OCI-LY7 (cell line): ENCODE measurements at regions not wholly inside any gene's neighbourhood (a gene's known extent, or its start where the extent isn't known, plus 50 kb on each side); places are given as distances from the start of the nearest gene placed in this dataset.
"Not testable (repeated sequence)": the region's sequence is repeated elsewhere in the genome, so short reads cannot be mapped to it uniquely, and the experiment has no call there.

Source experiments
- BruUV-seq: library from RNA; stranded (reverse); fragments of 400-500 nt; replicated peaks from 2 replicates; lab custom pipeline; 2021; lab: Mats Ljungman, UMichigan
- CTCF ChIA-PET: fragments of 300-600 bp; sonication (Branson Sonifier 250); formaldehyde crosslinking; loops from one replicate; lab custom pipeline; 2022; ENCODE audit warnings: antibody characterized with exemption; ENCODE audit not compliant: unreplicated experiment; lab: Charles Lee
- POLR2A ChIA-PET: fragments of 300-600 bp; sonication (Branson Sonifier 250); formaldehyde crosslinking; loops from one replicate; lab custom pipeline; 2022; ENCODE audit warnings: antibody characterized with exemption; lab: Charles Lee
- DNase-seq: peaks from one replicate; pipeline ENCODE4 v3.0.0-alpha.2; 2015; ENCODE audit warnings: low spot score
- H2AFZ ChIP-seq: fragments of 200-600 bp; sonication (generic), shearing (Covaris generic); 2 replicates; pipeline ENCODE4 v1.6.1; 2014; ENCODE audit warnings: mild to moderate bottlenecking, antibody characterized with exemption, low read length, moderate library complexity
- H3K27ac ChIP-seq: fragments of 200-600 bp; sonication (generic); 2 replicates; pipeline ENCODE4 v1.5.1; 2014; ENCODE audit warnings: mixed run types, low read depth, mild to moderate bottlenecking, moderate library complexity, low read length, inconsistent platforms; ENCODE audit not compliant: poor library complexity, severe bottlenecking
- H3K36me3 ChIP-seq: fragments of 200-600 bp; sonication (generic); 2 replicates; pipeline ENCODE4 v1.6.1; 2014; ENCODE audit warnings: mild to moderate bottlenecking, antibody characterized with exemption, low read length, moderate library complexity, mixed read lengths; ENCODE audit not compliant: insufficient read depth
- H3K4me1 ChIP-seq: fragments of 200-600 bp; sonication (generic); 2 replicates; pipeline ENCODE4 v1.5.1; 2014; ENCODE audit warnings: mild to moderate bottlenecking, low read length; ENCODE audit not compliant: insufficient read depth, poor library complexity, severe bottlenecking
- H3K4me2 ChIP-seq: fragments of 200-600 bp; sonication (generic); 2 replicates; pipeline ENCODE4 v1.6.1; 2014; ENCODE audit warnings: mild to moderate bottlenecking, low read length
- H3K4me3 ChIP-seq: fragments of 200-600 bp; sonication (generic); 2 replicates; pipeline ENCODE4 v1.5.1; 2014; ENCODE audit warnings: mild to moderate bottlenecking, low read depth, low read length; ENCODE audit not compliant: poor library complexity, severe bottlenecking
- H3K79me2 ChIP-seq: fragments of 200-600 bp; sonication (generic); 2 replicates; pipeline ENCODE4 v1.6.1; 2016; ENCODE audit warnings: low read depth, mild to moderate bottlenecking, low read length, moderate library complexity, mixed read lengths; ENCODE audit not compliant: insufficient read depth
- H3K9me2 ChIP-seq: fragments of 200-600 bp; sonication (generic); 2 replicates; pipeline ENCODE4 v1.6.1; 2016; ENCODE audit warnings: mild to moderate bottlenecking, low read length, mixed read lengths; ENCODE audit not compliant: insufficient read depth
- H3K9me3 ChIP-seq: fragments of 200-600 bp; sonication (generic); 2 replicates; pipeline ENCODE4 v1.6.1; 2014; ENCODE audit warnings: mild to moderate bottlenecking, mixed run types, low read length, mixed read lengths
- H4K20me1 ChIP-seq: fragments of 200-600 bp; sonication (generic); 2 replicates; pipeline ENCODE4 v1.6.1; 2014; ENCODE audit warnings: mild to moderate bottlenecking, antibody characterized with exemption, low read length, moderate library complexity, mixed read lengths; ENCODE audit not compliant: insufficient read depth
- CTCF ChIP-seq: fragments of 200-600 bp; sonication (generic); conservative IDR thresholded peaks from 2 replicates; pipeline ENCODE4 v1.5.1; 2014; ENCODE audit warnings: mild to moderate bottlenecking, antibody characterized with exemption, low read length, moderate library complexity, mixed read lengths
- EZH2phosphoT487 ChIP-seq: fragments of 200-600 bp; sonication (generic); IDR thresholded peaks from 2 replicates; pipeline ENCODE4 v1.6.1; 2018; ENCODE audit warnings: low read depth, borderline replicate concordance, mild to moderate bottlenecking, mixed run types, antibody characterized with exemption, low read length, moderate library complexity, mixed read lengths
- intact Hi-C: fragments of 100-400 bp; cut with micrococcal nuclease; formaldehyde crosslinking; loops from one replicate; pipeline ENCODE4 v1.10.0; 2022; ENCODE audit not compliant: unreplicated experiment

DNA sequence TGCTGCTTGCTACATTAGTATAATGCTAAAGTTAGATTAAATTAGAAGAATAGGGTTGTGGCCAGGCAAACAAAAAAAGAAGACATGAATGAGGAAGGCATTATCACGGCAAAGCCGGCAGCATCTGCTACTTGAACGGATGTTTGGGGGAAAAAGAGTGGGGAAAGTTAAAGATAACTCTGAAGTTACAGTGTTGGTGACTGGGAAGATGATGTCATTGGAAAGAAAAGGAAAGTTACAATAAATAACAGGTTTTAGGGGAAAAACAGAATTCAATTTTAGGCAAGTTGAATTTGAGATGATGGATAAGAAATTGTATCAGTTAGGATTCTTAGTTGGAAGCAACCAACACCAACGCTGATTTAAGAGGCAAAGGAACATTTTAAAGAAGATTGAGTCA is 74.2 kb upstream of the NRN1 start:
- Histone ChIP-seq H2AFZ (no peak overlapping the region), H3K9me2 (no peaks in the 10 kb centered on the region), H3K4me2 (no peak overlapping the region), H3K4me3 (no peak overlapping the region), H3K9me3 (no peaks in the 10 kb centered on the region), H3K27ac (no peak overlapping the region), H3K79me2 (no peaks in the 10 kb centered on the region), H3K36me3 (no peaks in the 10 kb centered on the region), H3K4me1 (no peaks in the 10 kb centered on the region), H4K20me1 (no peaks in the 10 kb centered on the region)
- TF ChIP-seq CTCF (no peak), EZH2phosphoT487 (no peak)
- no peak for DNase-seq
- intact Hi-C loops, result no loop called here
- CTCF ChIA-PET, result interaction anchor here (1.2 kb wide), 1 partner anchor 466 kb away, joined by 3 read pairs; no protein-coding TSS in a partner anchor
- POLR2A ChIA-PET, result interaction anchor here (0.7 kb wide), 1 partner anchor 495 kb away, joined by 3 read pairs; no protein-coding TSS in a partner anchor
- no TSS peak for BruUV-seq

DNA sequence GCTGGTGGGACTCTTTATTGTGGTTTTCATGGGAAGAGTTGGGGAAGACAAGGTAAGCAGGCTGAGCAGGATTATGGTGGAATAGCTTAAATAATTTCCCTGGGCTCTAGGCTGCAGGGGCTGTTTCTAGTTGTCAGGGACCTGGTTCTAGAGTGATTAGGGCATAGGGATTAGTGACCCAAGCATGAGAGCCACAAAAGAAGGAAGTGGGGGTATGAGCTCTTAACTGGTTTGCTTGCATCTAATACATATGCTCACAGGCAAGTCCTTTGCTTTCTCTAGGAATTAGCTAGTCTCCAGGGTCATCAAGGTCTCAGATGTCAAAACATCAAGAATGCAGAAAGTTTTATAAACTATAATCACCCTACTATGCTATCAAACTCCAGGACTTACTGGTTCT is 67.5 kb upstream of the NRN1 start:
- intact Hi-C loops, result no loop called here
- no peaks in the 10 kb centered on the region for H4K20me1 ChIP-seq
- H3K9me2 ChIP-seq, result no peaks in the 10 kb centered on the region
- no peaks in the 10 kb centered on the region for H3K79me2 ChIP-seq
- TF ChIP-seq EZH2phosphoT487, result no peak
- no peaks in the 10 kb centered on the region for H3K4me1 ChIP-seq
- H2AFZ ChIP-seq, result no peak overlapping the region
- CTCF ChIA-PET, result no interaction called here
- no TSS peak for BruUV-seq
- H3K27ac ChIP-seq, result no peak overlapping the region
- no peak overlapping the region for H3K4me2 ChIP-seq
- H3K4me3 ChIP-seq, result no peak overlapping the region
- no peak for DNase-seq
- POLR2A ChIA-PET, result interaction anchor here (1.0 kb wide), 1 partner anchor 66 kb away, joined by 4 read pairs; no protein-coding TSS in a partner anchor
- no peaks in the 10 kb centered on the region for H3K9me3 ChIP-seq
- no peaks in the 10 kb centered on the region for H3K36me3 ChIP-seq

- intact Hi-C loops, BruUV-seq, H4K20me1 ChIP-seq, CTCF ChIA-PET, H3K9me3 ChIP-seq, DNase-seq, H3K4me2 ChIP-seq, H3K9me2 ChIP-seq, H3K4me3 ChIP-seq, H3K36me3 ChIP-seq, H3K4me1 ChIP-seq, H2AFZ ChIP-seq, POLR2A ChIA-PET, H3K27ac ChIP-seq, H3K79me2 ChIP-seq: not testable (repeated sequence)
These were observed 61.4 kb upstream of the NRN1 start for GRCh38 chr6:6068157-6068556.

GRCh38 chr6:6058054-6058444 is 51.3 kb upstream of the NRN1 start:
- BruUV-seq, result no TSS peak
- POLR2A ChIA-PET, result no interaction called here

More at GRCh38 chr6:6058054-6058444, 51.3 kb upstream of the NRN1 start:
- Histone ChIP-seq H3K4me1 (no peaks in the 10 kb centered on the region), H3K4me3 (no peak overlapping the region), H3K36me3 (no peaks in the 10 kb centered on the region), H3K27ac (no peak overlapping the region), H2AFZ (no peak overlapping the region), H4K20me1 (no peaks in the 10 kb centered on the region), H3K79me2 (no peaks in the 10 kb centered on the region), H3K9me2 (no peaks in the 10 kb centered on the region), H3K4me2 (no peak overlapping the region), H3K9me3 (0 out of 2 replicates have a peak, but pooled peaks cover 6% of the 10 kb centered on the region)
- TF ChIP-seq EZH2phosphoT487 (no peak), CTCF (no peak)
- no peak for DNase-seq
- intact Hi-C loops, result no loop called here
- CTCF ChIA-PET, result interaction anchor here (0.9 to 1.9 kb wide), 2 partner anchors 415 to 436 kb away, joined by 3 to 6 read pairs; no protein-coding TSS in a partner anchor
